H1 (cell line): ENCODE measurements at regions not wholly inside any gene's neighbourhood (a gene's known extent, or its start where the extent isn't known, plus 50 kb on each side); places are given as distances from the start of the nearest gene placed in this dataset.

Experiments
- CBX8 ChIP-seq: fragments of 300-800, 300-1000 bp; sonication (generic); IDR thresholded peaks from 2 replicates; pipeline ENCODE4 v1.7.1; 2016; ENCODE audit warnings: low read depth, low read length, borderline replicate concordance
- CHD7 ChIP-seq: fragments of 300-600 bp; sonication (generic); IDR thresholded peaks from 2 replicates; pipeline ENCODE4 v1.7.1; 2012; ENCODE audit warnings: low read length, moderate library complexity, mild to moderate bottlenecking, inconsistent platforms; ENCODE audit not compliant: insufficient replicate concordance
- EP300 ChIP-seq, 2 experiments: IDR thresholded peaks; 1 replicate in 1 of 2; 2 replicates in 1 of 2; pipeline ENCODE4 v1.6.1; 2011 to 2012; ENCODE audit warnings: low read depth in 2 of 2, low read length in 2 of 2, mild to moderate bottlenecking in 2 of 2, borderline replicate concordance in 1 of 2, inconsistent platforms in 1 of 2, moderate library complexity in 1 of 2
- HDAC2 ChIP-seq, 2 experiments: fragments of 300-600 bp in 1 of 2; sonication (generic) in 1 of 2; IDR thresholded peaks; 2 replicates each; pipeline ENCODE4 v1.6.1; 2011 to 2012; ENCODE audit warnings: low read depth in 2 of 2, low read length in 2 of 2, mild to moderate bottlenecking in 2 of 2, moderate library complexity in 2 of 2, borderline replicate concordance in 1 of 2, inconsistent platforms in 1 of 2
- HDAC6 ChIP-seq: IDR thresholded peaks from one replicate; pipeline ENCODE4 v1.7.1; 2012; ENCODE audit warnings: low read depth, mild to moderate bottlenecking, inconsistent platforms, low read length, moderate library complexity
- SP1 ChIP-seq: IDR thresholded peaks from 2 replicates; pipeline ENCODE4 v1.6.1; 2011; ENCODE audit warnings: low read depth, low read length
- USF2 ChIP-seq: IDR thresholded peaks from 2 replicates; pipeline ENCODE4 v1.6.1; 2011; ENCODE audit warnings: low read length, improper control_type of control experiment

- no peak for TF ChIP-seq CHD7
- TF ChIP-seq HDAC2 (IDR thresholded peaks at IDR 0.05; ENCODE audit: borderline replicate concordance in 1 of 2, low read depth in 2 of 2, low read length in 2 of 2): no peak
- no peak for TF ChIP-seq SP1
- no peak for TF ChIP-seq CBX8
- no peak for TF ChIP-seq HDAC6
- no peak for TF ChIP-seq EP300 (IDR thresholded peaks at IDR 0.05; ENCODE audit: borderline replicate concordance in 1 of 2, low read depth in 2 of 2, low read length in 2 of 2)
- TF ChIP-seq USF2: no peak
These were observed 1431.1 kb upstream of the PCDH7 start (continued) for GRCh38 chr4:29289118-29289517.
